Islet precursor cell (in vitro differentiated cells): ENCODE measurements at regions not wholly inside any gene's neighbourhood (a gene's known extent, or its start where the extent isn't known, plus 50 kb on each side); places are given as distances from the start of the nearest gene placed in this dataset.

Source experiments
- DNase-seq: peaks from one replicate; pipeline ENCODE4 v3.0.0-alpha.2; 2018

GRCh38 chr13:44263751-44264620, 109.6 kb upstream of the SERP2 start:
- DNase-seq, result no peak

- DNase-seq, result no peak
Measured at GRCh38 chr13:44266305-44266704, 107.3 kb upstream of the SERP2 start.

- DNase-seq, result no peak
Measured at GRCh38 chr13:44266772-44267171, 106.9 kb upstream of the SERP2 start.

- DNase-seq, result no peak
Measured at GRCh38 chr13:44267203-44267602, 106.4 kb upstream of the SERP2 start.

- DNase-seq, result no peak
Measured at GRCh38 chr13:44267980-44268379, 105.6 kb upstream of the SERP2 start.

- DNase-seq, result no peak
Measured at GRCh38 chr13:44268980-44269379, 104.6 kb upstream of the SERP2 start.

- DNase-seq, result no peak
Measured at GRCh38 chr13:44270150-44270549, 103.5 kb upstream of the SERP2 start.

GRCh38 chr13:44271031-44271455, 102.6 kb upstream of the SERP2 start:
- DNase-seq, result no peak

GRCh38 chr13:44271473-44271872, 102.2 kb upstream of the SERP2 start:
- no peak for DNase-seq

GRCh38 chr13:44271915-44272341, 101.7 kb upstream of the SERP2 start:
- DNase-seq, result no peak

- DNase-seq, result no peak
Measured at GRCh38 chr13:44272692-44273091, 100.9 kb upstream of the SERP2 start.

GRCh38 chr13:44273216-44273615, 100.4 kb upstream of the SERP2 start:
- no peak for DNase-seq

- no peak for DNase-seq
Measured at GRCh38 chr13:44273991-44274770, 99.4 kb upstream of the SERP2 start.

GRCh38 chr13:44274771-44275205, 98.8 kb upstream of the SERP2 start:
- DNase-seq, result no peak

GRCh38 chr13:44275381-44275780, 98.2 kb upstream of the SERP2 start:
- no peak for DNase-seq

GRCh38 chr13:44276061-44276460, 97.6 kb upstream of the SERP2 start:
- DNase-seq, result no peak

- DNase-seq, result no peak
Measured at GRCh38 chr13:44277459-44277858, 96.2 kb upstream of the SERP2 start.

- no peak for DNase-seq
Measured at GRCh38 chr13:44278166-44278565, 95.5 kb upstream of the SERP2 start.

- DNase-seq, result no peak
Measured at GRCh38 chr13:44280456-44280855, 93.2 kb upstream of the SERP2 start.

GRCh38 chr13:44281252-44282000, 92.2 kb upstream of the SERP2 start:
- no peak for DNase-seq

GRCh38 chr13:44283600-44283999, 90.0 kb upstream of the SERP2 start:
- DNase-seq, result no peak

GRCh38 chr13:44287958-44288357, 85.7 kb upstream of the SERP2 start:
- no peak for DNase-seq

- no peak for DNase-seq
Measured at GRCh38 chr13:44292545-44292944, 81.1 kb upstream of the SERP2 start.
